Activated CD4-positive, alpha-beta memory T cell treated with anti-CD3 and anti-CD28 coated beads, Interleukin-2, amount 10 ng/mL, durations not matched to agents 7 days and 5 days (primary cell): ENCODE measurements at regions not wholly inside any gene's neighbourhood (a gene's known extent, or its start where the extent isn't known, plus 50 kb on each side); places are given as distances from the start of the nearest gene placed in this dataset.
"Not testable (repeated sequence)": the region's sequence is repeated elsewhere in the genome, so short reads cannot be mapped to it uniquely, and the experiment has no call there.

ENCODE experiments used
- CTCF ChIA-PET: fragments of 350-600 bp; sonication (Branson Sonifier 250); formaldehyde crosslinking; loops from one replicate; lab custom pipeline; 2021; ENCODE audit warnings: antibody characterized with exemption, inconsistent platforms; lab: Charles Lee
- POLR2A ChIA-PET: fragments of 350-600 bp; sonication (Branson Sonifier 250); formaldehyde crosslinking; loops from one replicate; lab custom pipeline; 2021; ENCODE audit warnings: antibody characterized with exemption; lab: Charles Lee
- DNase-seq: peaks from one replicate; pipeline ENCODE4 v3.0.0-alpha.2; 2020
- H3K27ac Mint-ChIP-seq: one replicate; pipeline ENCODE4 v1.8.0; 2021; ENCODE audit warnings: mild to moderate bottlenecking, mixed read lengths
- H3K27me3 Mint-ChIP-seq: one replicate; pipeline ENCODE4 v1.8.0; 2021; ENCODE audit warnings: mixed read lengths
- H3K36me3 Mint-ChIP-seq: one replicate; pipeline ENCODE4 v1.8.0; 2021; ENCODE audit warnings: low read depth, mixed read lengths
- H3K4me1 Mint-ChIP-seq: one replicate; pipeline ENCODE4 v1.8.0; 2021; ENCODE audit warnings: mixed read lengths
- H3K4me3 Mint-ChIP-seq: one replicate; pipeline ENCODE4 v1.8.0; 2021; ENCODE audit warnings: mild to moderate bottlenecking, mixed read lengths
- H3K9me3 Mint-ChIP-seq: one replicate; pipeline ENCODE4 v1.8.0; 2021; ENCODE audit warnings: mixed read lengths

DNA sequence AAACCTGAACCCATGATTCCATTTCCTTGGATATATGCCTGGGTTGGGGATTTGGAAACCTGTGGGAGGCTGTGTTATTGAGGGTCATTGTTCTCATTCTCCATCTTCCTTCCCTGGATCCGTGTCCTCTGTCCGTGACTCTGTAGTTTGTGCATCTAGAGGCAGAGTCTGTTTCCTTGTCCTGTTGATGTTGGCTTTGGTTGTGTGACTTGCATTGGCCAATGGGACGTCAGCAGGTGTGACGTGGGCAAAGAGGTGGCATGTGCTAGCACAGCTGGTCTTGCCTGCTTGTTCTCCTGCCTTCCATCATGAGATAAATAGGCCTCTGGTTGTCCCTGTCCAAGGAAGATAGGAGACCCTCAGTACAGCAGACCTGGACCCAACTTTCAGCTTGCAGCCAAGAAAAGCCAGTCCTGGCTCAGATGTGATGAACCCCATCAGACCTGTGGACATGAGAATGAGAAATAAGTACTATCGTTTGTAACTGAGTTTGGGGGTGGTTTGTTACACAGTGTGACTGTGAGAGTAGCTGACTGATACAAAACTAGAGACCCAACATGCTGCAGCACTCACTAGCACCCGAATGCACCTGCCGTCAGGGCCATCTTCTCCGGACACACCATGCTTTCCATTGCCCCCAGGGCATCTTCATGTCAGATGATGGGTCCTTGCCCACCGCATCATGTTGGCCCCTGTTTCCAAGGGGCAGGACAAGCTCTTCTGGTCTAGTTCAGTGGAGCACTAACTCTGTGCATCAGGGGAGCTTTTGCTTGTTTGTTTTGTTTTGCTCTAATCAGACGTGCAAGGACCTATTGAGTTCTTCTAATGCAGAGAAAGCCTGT is 195.3 kb upstream of the SULF2 start:
- POLR2A ChIA-PET = no interaction called here
- CTCF ChIA-PET = no interaction called here
- Mint-ChIP-seq H3K27ac (no peak overlapping the region), H3K9me3 (no peaks in the 10 kb centered on the region), H3K27me3 (peaks cover 11% of the 10 kb centered on the region), H3K4me3 (no peak overlapping the region), H3K4me1 (peaks cover 3% of the 10 kb centered on the region), H3K36me3 (no peaks in the 10 kb centered on the region)
- DNase-seq = no peak

GRCh38 chr20:47979361-47980095 is 194.2 kb upstream of the SULF2 start:
- POLR2A ChIA-PET, H3K27ac Mint-ChIP-seq, CTCF ChIA-PET, DNase-seq, H3K9me3 Mint-ChIP-seq, H3K4me3 Mint-ChIP-seq, H3K36me3 Mint-ChIP-seq, H3K4me1 Mint-ChIP-seq: not testable (repeated sequence)
- H3K27me3 Mint-ChIP-seq = peaks cover 11% of the 10 kb centered on the region

- H3K4me1 Mint-ChIP-seq, CTCF ChIA-PET, POLR2A ChIA-PET, H3K9me3 Mint-ChIP-seq, H3K27ac Mint-ChIP-seq, DNase-seq, H3K36me3 Mint-ChIP-seq, H3K4me3 Mint-ChIP-seq: not testable (repeated sequence)
- H3K27me3 Mint-ChIP-seq = peaks cover 11% of the 10 kb centered on the region
Observed at GRCh38 chr20:47978428-47979120, 193.3 kb upstream of the SULF2 start.

- CTCF ChIA-PET, H3K4me1 Mint-ChIP-seq, POLR2A ChIA-PET, H3K27ac Mint-ChIP-seq, H3K4me3 Mint-ChIP-seq, H3K36me3 Mint-ChIP-seq, H3K9me3 Mint-ChIP-seq, DNase-seq: not testable (repeated sequence)
- peaks cover 14% of the 10 kb centered on the region for H3K27me3 Mint-ChIP-seq
Observed at GRCh38 chr20:47977789-47978252, 192.5 kb upstream of the SULF2 start.

DNA sequence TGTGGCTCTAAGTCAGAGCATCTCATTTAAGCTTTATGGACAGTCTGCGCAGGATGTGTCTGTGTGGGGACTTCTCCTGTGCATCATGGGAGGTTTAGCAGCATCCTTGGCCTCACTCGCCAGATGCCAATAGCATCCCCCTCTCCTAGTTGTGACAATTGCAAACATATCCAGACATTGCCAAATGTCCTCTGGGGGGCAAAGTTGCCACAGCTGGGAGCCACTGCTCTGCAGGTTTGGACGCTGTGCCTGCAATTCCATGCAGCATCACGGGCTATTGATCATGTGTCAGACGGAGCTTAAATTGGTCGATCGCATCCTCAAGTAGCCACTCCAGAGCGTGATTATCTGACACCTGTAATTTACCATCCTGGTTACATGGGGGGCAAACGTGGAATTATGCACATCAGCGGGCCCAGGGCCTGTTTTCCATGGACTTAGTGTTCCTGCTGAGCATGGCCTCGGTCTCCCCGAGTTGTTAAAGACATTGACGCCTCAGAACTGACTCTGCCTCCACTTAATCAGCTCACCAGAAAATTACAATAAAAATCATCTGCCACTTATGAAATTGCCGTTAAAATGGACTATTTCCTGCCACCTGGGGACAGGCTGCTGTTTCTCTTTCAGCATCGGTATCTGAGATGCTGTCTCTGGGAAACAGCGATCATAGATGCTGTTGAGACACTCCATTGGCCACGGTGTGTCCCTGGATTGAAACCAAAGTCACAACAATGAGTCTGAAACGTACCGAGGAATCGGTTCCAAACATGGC is 191.9 kb upstream of the SULF2 start:
- CTCF ChIA-PET, DNase-seq, H3K4me1 Mint-ChIP-seq, H3K36me3 Mint-ChIP-seq, H3K27ac Mint-ChIP-seq, H3K4me3 Mint-ChIP-seq, H3K9me3 Mint-ChIP-seq, POLR2A ChIA-PET: not testable (repeated sequence)
- H3K27me3 Mint-ChIP-seq = peaks cover 15% of the 10 kb centered on the region

GRCh38 chr20:47974234-47974878 is 189.1 kb upstream of the SULF2 start:
- POLR2A ChIA-PET = no interaction called here
- Mint-ChIP-seq H3K36me3 (no peaks in the 10 kb centered on the region), H3K27ac (no peak overlapping the region), H3K9me3 (no peaks in the 10 kb centered on the region), H3K27me3 (peaks cover 11% of the 10 kb centered on the region), H3K4me3 (no peak overlapping the region), H3K4me1 (peaks cover 3% of the 10 kb centered on the region)
- no peak for DNase-seq
- CTCF ChIA-PET = no interaction called here

GRCh38 chr20:47973519-47974233 is 188.4 kb upstream of the SULF2 start:
- H3K27me3 Mint-ChIP-seq = peaks cover 7% of the 10 kb centered on the region
- no peak for DNase-seq
- peaks cover 3% of the 10 kb centered on the region for H3K4me1 Mint-ChIP-seq
- no peak overlapping the region for H3K27ac Mint-ChIP-seq
- CTCF ChIA-PET = no interaction called here
- no peak overlapping the region for H3K4me3 Mint-ChIP-seq
- H3K36me3 Mint-ChIP-seq = no peaks in the 10 kb centered on the region
- POLR2A ChIA-PET = no interaction called here
- H3K9me3 Mint-ChIP-seq = no peaks in the 10 kb centered on the region

DNA sequence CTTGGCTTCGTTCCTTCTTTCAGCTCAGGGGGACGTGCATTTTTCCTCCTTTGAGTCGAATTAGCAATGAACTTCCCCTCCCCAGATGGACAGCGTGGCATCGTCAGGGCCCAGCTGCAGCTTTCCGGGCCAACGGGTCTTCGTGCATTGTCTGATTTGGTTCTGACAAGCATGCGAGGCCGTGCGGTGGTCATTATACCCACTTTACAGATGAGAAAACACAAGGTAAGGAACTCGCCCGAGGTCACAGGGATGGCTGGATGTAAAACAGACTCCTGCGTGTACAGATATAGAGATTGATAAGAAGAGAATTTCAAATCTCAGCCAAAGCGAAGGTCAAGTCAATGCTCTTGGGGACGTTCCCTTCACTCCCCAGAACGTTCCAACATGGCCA is 187.6 kb upstream of the SULF2 start:
- ChIA-PET CTCF (no interaction called here), POLR2A (no interaction called here)
- H3K27ac Mint-ChIP-seq = no peak overlapping the region
- peaks cover 7% of the 10 kb centered on the region for H3K27me3 Mint-ChIP-seq
- peaks cover 3% of the 10 kb centered on the region for H3K4me1 Mint-ChIP-seq
- no peaks in the 10 kb centered on the region for H3K36me3 Mint-ChIP-seq
- DNase-seq = no peak
- H3K9me3 Mint-ChIP-seq = no peaks in the 10 kb centered on the region
- H3K4me3 Mint-ChIP-seq = no peak overlapping the region

GRCh38 chr20:47972297-47972915 is 187.1 kb upstream of the SULF2 start:
- H3K27me3 Mint-ChIP-seq, DNase-seq, CTCF ChIA-PET, H3K4me1 Mint-ChIP-seq, H3K9me3 Mint-ChIP-seq, H3K36me3 Mint-ChIP-seq, POLR2A ChIA-PET, H3K27ac Mint-ChIP-seq, H3K4me3 Mint-ChIP-seq: not testable (repeated sequence)

DNA sequence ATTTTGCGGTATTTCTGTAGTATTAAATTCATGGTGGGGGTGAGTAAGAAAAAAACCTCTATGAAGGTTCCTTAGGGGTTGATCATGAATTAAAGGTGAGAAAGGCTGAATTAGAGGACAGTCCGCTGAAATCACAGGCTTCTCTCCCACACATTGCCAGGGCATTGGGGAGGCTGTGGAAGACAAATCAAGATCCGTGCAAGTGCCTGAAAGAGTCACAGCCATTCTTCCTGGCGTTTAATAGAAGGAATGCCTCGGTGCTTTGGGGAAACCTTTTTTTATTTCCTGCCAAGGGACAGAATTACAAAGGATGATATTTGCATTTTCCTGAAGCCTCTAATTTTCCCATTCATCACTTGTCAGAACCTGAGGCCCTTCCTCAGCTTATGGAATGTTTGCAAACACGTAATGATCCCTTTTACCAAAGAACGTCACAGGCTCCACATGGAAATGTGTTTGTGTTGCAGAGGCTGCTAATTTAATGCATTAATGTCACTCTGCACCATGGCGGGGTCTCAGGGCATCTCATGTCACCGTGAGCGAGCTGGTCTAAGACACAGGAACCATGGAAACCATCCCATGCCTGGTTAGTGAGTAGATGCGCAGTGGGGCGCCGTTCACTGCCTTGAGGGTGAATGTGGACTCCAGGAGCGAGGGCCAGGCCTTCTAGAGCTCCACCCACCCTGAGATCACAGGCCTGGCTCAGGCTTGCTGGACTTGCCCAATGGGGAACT is 185.9 kb upstream of the SULF2 start:
- CTCF ChIA-PET = no interaction called here
- no peak overlapping the region for H3K27ac Mint-ChIP-seq
- H3K9me3 Mint-ChIP-seq = no peaks in the 10 kb centered on the region
- H3K36me3 Mint-ChIP-seq = no peaks in the 10 kb centered on the region
- no peak overlapping the region for H3K4me3 Mint-ChIP-seq
- H3K27me3 Mint-ChIP-seq = peaks cover 9% of the 10 kb centered on the region
- DNase-seq = no peak
- POLR2A ChIA-PET = no interaction called here
- H3K4me1 Mint-ChIP-seq = no peaks in the 10 kb centered on the region

DNA sequence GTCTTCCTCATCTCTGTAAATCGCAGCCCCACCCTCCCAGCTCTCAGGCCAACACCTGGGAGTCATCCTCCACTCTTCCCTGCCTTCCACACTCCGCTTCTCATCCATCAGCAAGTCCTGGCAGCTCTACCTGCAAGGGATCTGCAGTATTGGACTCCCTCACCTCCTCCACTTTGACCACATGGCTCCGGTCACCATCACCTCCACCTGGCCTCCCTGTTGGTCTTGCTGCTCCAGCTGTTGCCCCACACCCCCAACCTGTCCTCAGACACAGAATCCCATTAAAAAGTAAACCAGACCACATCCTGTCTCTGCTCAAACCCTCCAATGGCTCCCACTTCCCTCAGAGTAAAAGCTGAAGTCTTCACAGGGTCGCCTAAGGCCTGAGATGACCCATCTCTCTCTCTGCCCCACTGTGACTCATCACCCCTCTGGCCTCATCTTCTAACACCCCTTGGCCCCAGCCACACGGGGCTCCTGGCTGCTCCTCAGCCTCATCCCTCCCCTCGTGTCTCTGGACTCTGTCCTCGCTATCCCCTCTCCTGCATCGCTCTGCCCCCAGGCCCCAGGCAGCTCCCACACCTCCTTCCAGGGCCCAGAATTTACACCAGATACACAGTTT is 185.1 kb upstream of the SULF2 start:
- DNase-seq = no peak
- no peaks in the 10 kb centered on the region for H3K9me3 Mint-ChIP-seq
- no peaks in the 10 kb centered on the region for H3K36me3 Mint-ChIP-seq
- no peaks in the 10 kb centered on the region for H3K4me1 Mint-ChIP-seq
- POLR2A ChIA-PET = no interaction called here
- no peak overlapping the region for H3K4me3 Mint-ChIP-seq
- CTCF ChIA-PET = no interaction called here
- H3K27me3 Mint-ChIP-seq = peaks cover 9% of the 10 kb centered on the region
- H3K27ac Mint-ChIP-seq = no peak overlapping the region
